T-helper 2 cell treated with Interferon-gamma antibody and Interleukin-4, amounts not matched to agents 100 ng/mL and 5 ng/mL, for 36 hours (primary cell): ENCODE measurements at regions not wholly inside any gene's neighbourhood (a gene's known extent, or its start where the extent isn't known, plus 50 kb on each side); places are given as distances from the start of the nearest gene placed in this dataset.
"Not testable (repeated sequence)": the region's sequence is repeated elsewhere in the genome, so short reads cannot be mapped to it uniquely, and the experiment has no call there.

ENCODE experiments used
- intact Hi-C: fragments of 100-400 bp; cut with micrococcal nuclease; formaldehyde crosslinking; loops from one replicate; pipeline ENCODE4 v1.15.1; 2023

GRCh38 chr5:26415987-26416779 lies 622.2 kb downstream of the CDH9 start:
- intact Hi-C loops, result no loop called here

GRCh38 chr5:26390608-26391007 lies 647.8 kb downstream of the CDH9 start:
- intact Hi-C loops, result no loop called here

- intact Hi-C loops, result no loop called here
Measured at GRCh38 chr5:26388976-26389375, 649.4 kb downstream of the CDH9 start.

GRCh38 chr5:26386532-26386931 lies 651.9 kb downstream of the CDH9 start:
- intact Hi-C loops, result no loop called here

GRCh38 chr5:26364624-26365023 lies 673.8 kb downstream of the CDH9 start:
- intact Hi-C loops, result not testable (repeated sequence)

- intact Hi-C loops, result no loop called here
Measured at GRCh38 chr5:26343801-26344325, 694.5 kb downstream of the CDH9 start.

- intact Hi-C loops, result no loop called here
Measured at GRCh38 chr5:26339576-26339975, 698.8 kb downstream of the CDH9 start.

- intact Hi-C loops, result no loop called here
Measured at GRCh38 chr5:26329562-26330189, 708.7 kb downstream of the CDH9 start.

GRCh38 chr5:26326153-26326759 lies 712.1 kb downstream of the CDH9 start:
- intact Hi-C loops, result no loop called here

- intact Hi-C loops, result not testable (repeated sequence)
Measured at GRCh38 chr5:26325432-26325831, 713.0 kb downstream of the CDH9 start.

GRCh38 chr5:26324273-26324895 lies 714.0 kb downstream of the CDH9 start:
- intact Hi-C loops, result not testable (repeated sequence)

GRCh38 chr5:26323794-26324193 lies 714.6 kb downstream of the CDH9 start:
- intact Hi-C loops, result no loop called here

GRCh38 chr5:26321278-26321677 lies 717.1 kb downstream of the CDH9 start:
- intact Hi-C loops, result no loop called here

- intact Hi-C loops, result no loop called here
Measured at GRCh38 chr5:26310415-26310814, 728.0 kb downstream of the CDH9 start.

GRCh38 chr5:26295541-26295940 lies 742.8 kb downstream of the CDH9 start:
- intact Hi-C loops, result no loop called here

GRCh38 chr5:26282190-26282589 lies 756.2 kb downstream of the CDH9 start:
- intact Hi-C loops, result no loop called here

- intact Hi-C loops, result no loop called here
Measured at GRCh38 chr5:26278078-26278477, 760.3 kb downstream of the CDH9 start.

GRCh38 chr5:26259081-26259480 lies 779.3 kb downstream of the CDH9 start:
- intact Hi-C loops, result no loop called here

GRCh38 chr5:26245321-26245720 lies 793.1 kb downstream of the CDH9 start:
- intact Hi-C loops, result no loop called here

- intact Hi-C loops, result no loop called here
Measured at GRCh38 chr5:26239588-26239987, 798.8 kb downstream of the CDH9 start.

- intact Hi-C loops, result no loop called here
Measured at GRCh38 chr5:26237489-26237888, 800.9 kb downstream of the CDH9 start.

GRCh38 chr5:26236936-26237335 lies 801.5 kb downstream of the CDH9 start:
- intact Hi-C loops, result no loop called here
